Endothelial cell of umbilical vein (primary cell): ENCODE measurements at regions not wholly inside any gene's neighbourhood (a gene's known extent, or its start where the extent isn't known, plus 50 kb on each side); places are given as distances from the start of the nearest gene placed in this dataset.

ENCODE experiments used
- BruUV-seq: library from RNA; stranded (reverse); fragments of 400-500 nt; replicated peaks from 2 replicates; lab custom pipeline; 2021; lab: Mats Ljungman, UMichigan
- CTCF ChIA-PET: fragments of 300-600, 350-600 bp; sonication (Branson Sonifier 250); formaldehyde crosslinking; loops from one replicate; lab custom pipeline; 2021; ENCODE audit warnings: antibody characterized with exemption, inconsistent platforms; lab: Charles Lee
- POLR2A ChIA-PET: fragments of 300-600, 350-600 bp; sonication (Branson Sonifier 250); formaldehyde crosslinking; loops from one replicate; lab custom pipeline; 2021; ENCODE audit warnings: antibody characterized with exemption, inconsistent platforms; lab: Charles Lee
- DNase-seq: peaks from one replicate; pipeline ENCODE4 v3.0.0-alpha.2; 2011; ENCODE audit warnings: low read depth, low spot score
- FAIRE-seq: peaks from 2 replicates; lab custom pipeline; 2011; peaks lifted over from hg19 to GRCh38; lab: Jason Lieb, UNC
- H2AFZ ChIP-seq: 2 replicates; pipeline ENCODE4 v1.6.0; 2012; ENCODE audit warnings: low read depth, low read length, control low read depth, inconsistent platforms
- H3K27ac ChIP-seq: 2 replicates; pipeline ENCODE4 v1.5.1; 2011; ENCODE audit warnings: low read depth, mild to moderate bottlenecking, control low read depth, low read length, moderate library complexity; ENCODE audit not compliant: insufficient read depth
- H3K27me3 ChIP-seq, 2 experiments: 2 replicates each; pipeline versions ENCODE4 v1.6.0 to v1.6.1; 2011; ENCODE audit warnings: low read length in 2 of 2, mixed read lengths in 1 of 2; ENCODE audit not compliant: control insufficient read depth in 2 of 2, insufficient read depth in 2 of 2
- H3K36me3 ChIP-seq, 2 experiments: 2 replicates in 1 of 2; 3 replicates in 1 of 2; pipeline ENCODE4 v1.5.1; 2011; ENCODE audit warnings: low read length in 2 of 2, mild to moderate bottlenecking in 1 of 2, moderate library complexity in 1 of 2; ENCODE audit not compliant: control insufficient read depth in 2 of 2, insufficient read depth in 2 of 2; ENCODE audit errors: extremely low read depth in 1 of 2
- H3K4me1 ChIP-seq: 3 replicates; pipeline ENCODE4 v1.5.1; 2011; ENCODE audit warnings: mild to moderate bottlenecking, low read length; ENCODE audit not compliant: control insufficient read depth, insufficient read depth; ENCODE audit errors: extremely low read depth
- H3K4me2 ChIP-seq: 2 replicates; pipeline ENCODE4 v1.6.1; 2011; ENCODE audit warnings: low read length, control low read depth, mixed read lengths; ENCODE audit not compliant: insufficient read depth
- H3K4me3 ChIP-seq, 3 experiments: fragments of 200-600 bp in 1 of 3; sonication (generic), shearing (Covaris generic) in 1 of 3; replicated peaks in 1 of 3; 2 replicates each; pipeline ENCODE4 v1.5.1; 2011 to 2016; ENCODE audit warnings: control low read depth in 3 of 3, low read length in 3 of 3, mild to moderate bottlenecking in 2 of 3, inconsistent platforms in 1 of 3, low read depth in 1 of 3, moderate library complexity in 1 of 3; ENCODE audit not compliant: insufficient read depth in 1 of 3
- H3K79me2 ChIP-seq: 2 replicates; pipeline ENCODE4 v1.6.0; 2012; ENCODE audit warnings: low read length, inconsistent platforms; ENCODE audit not compliant: control insufficient read depth, insufficient read depth
- H3K9ac ChIP-seq: replicated peaks from 2 replicates; pipeline ENCODE3; 2011; ENCODE audit warnings: low read length, control low read depth; ENCODE audit not compliant: insufficient read depth; ENCODE audit errors: extremely low read depth
- H3K9me1 ChIP-seq: replicated peaks from 3 replicates; pipeline ENCODE4 v1.6.0; 2011; ENCODE audit warnings: mild to moderate bottlenecking, low read length; ENCODE audit not compliant: control insufficient read depth, insufficient read depth; ENCODE audit errors: extremely low read depth
- H3K9me3 ChIP-seq: replicated peaks from 2 replicates; pipeline ENCODE4 v1.5.1; 2012; ENCODE audit warnings: low read length, inconsistent platforms; ENCODE audit not compliant: control insufficient read depth, insufficient read depth
- H4K20me1 ChIP-seq: replicated peaks from 2 replicates; pipeline ENCODE3; 2011; ENCODE audit warnings: mild to moderate bottlenecking, low read length; ENCODE audit not compliant: control insufficient read depth, insufficient read depth; ENCODE audit errors: extremely low read depth
- GATA2 ChIP-seq: IDR thresholded peaks from 2 replicates; pipeline ENCODE4 v1.7.0; 2011; ENCODE audit warnings: low read depth, mild to moderate bottlenecking, moderate library complexity, mixed read lengths, low read length; ENCODE audit not compliant: insufficient read length, insufficient read depth
- JUN ChIP-seq: IDR thresholded peaks from 2 replicates; pipeline ENCODE4 v1.6.1; 2011; ENCODE audit warnings: borderline replicate concordance, low read depth; ENCODE audit not compliant: insufficient read length, insufficient read depth
- MAX ChIP-seq: IDR thresholded peaks from 2 replicates; pipeline ENCODE4 v1.6.1; 2011; ENCODE audit not compliant: insufficient read depth, insufficient read length
- MYC ChIP-seq: IDR thresholded peaks from one replicate; pipeline ENCODE4 v1.6.1; 2011; ENCODE audit warnings: mild to moderate bottlenecking, low read depth, low read length
- POLR2AphosphoS5 ChIP-seq: IDR thresholded peaks from 2 replicates; pipeline ENCODE4 v1.6.1; 2012; ENCODE audit warnings: low read depth, mild to moderate bottlenecking, control low read depth, low read length, moderate library complexity; ENCODE audit not compliant: insufficient read depth
- dilution Hi-C: fragments of 300-500 bp; cut with MboI; formaldehyde crosslinking; loops from one replicate; pipeline ENCODE4 v1.15.0; 2019; ENCODE audit warnings: low sequenced_read_pairs; ENCODE audit not compliant: extremely low pct_ligation_motif_present
- intact Hi-C: fragments of 100-400 bp; cut with micrococcal nuclease; formaldehyde crosslinking; loops from one replicate; pipeline ENCODE4 v1.10.0; 2022

GRCh38 chr6:140732155-140732554 is 1357.7 kb upstream of the CITED2 start:
- dilution Hi-C loops = no loop called here
- POLR2A ChIA-PET = no interaction called here

GRCh38 chr6:140731741-140732140 is 1357.3 kb upstream of the CITED2 start:
- ChIA-PET CTCF (no interaction called here), POLR2A (no interaction called here)
- no TSS peak for BruUV-seq
- TF ChIP-seq GATA2 (no peak), MYC (no peak), JUN (no peak), POLR2AphosphoS5 (no peak)
- H4K20me1 ChIP-seq = no peaks in the 10 kb centered on the region
- FAIRE-seq (no peak), DNase-seq (no peak)
- H3K4me3 ChIP-seq = no peak overlapping the region
- no peaks in the 10 kb centered on the region for H3K4me1 ChIP-seq
- H3K27ac ChIP-seq = no peak overlapping the region
- intact Hi-C loops (no loop called here), dilution Hi-C loops (no loop called here)
- H3K9me3 ChIP-seq = no peaks in the 10 kb centered on the region
- H3K36me3 ChIP-seq = no peaks in the 10 kb centered on the region
- H3K9ac ChIP-seq = no peak overlapping the region
- no peaks in the 10 kb centered on the region for H3K9me1 ChIP-seq
- no peak overlapping the region for H2AFZ ChIP-seq
- H3K79me2 ChIP-seq = no peaks in the 10 kb centered on the region
- no peak overlapping the region for H3K4me2 ChIP-seq
- H3K27me3 ChIP-seq = no peaks in the 10 kb centered on the region

More at GRCh38 chr6:140732155-140732554, 1357.7 kb upstream of the CITED2 start:
- Histone ChIP-seq H3K4me1 (no peaks in the 10 kb centered on the region), H3K9ac (no peak overlapping the region), H3K27me3 (no peaks in the 10 kb centered on the region), H3K79me2 (no peaks in the 10 kb centered on the region), H3K9me1 (no peaks in the 10 kb centered on the region), H3K4me2 (no peak overlapping the region), H4K20me1 (no peaks in the 10 kb centered on the region), H3K9me3 (no peaks in the 10 kb centered on the region), H3K4me3 (no peak overlapping the region), H3K36me3 (no peaks in the 10 kb centered on the region), H3K27ac (no peak overlapping the region), H2AFZ (no peak overlapping the region)
- BruUV-seq = no TSS peak
- CTCF ChIA-PET = no interaction called here
- FAIRE-seq (no peak), DNase-seq (no peak)
- intact Hi-C loops = no loop called here
- TF ChIP-seq JUN (no peak), MAX (no peak)
